Stomach (tissue), 8 donors: ENCODE measurements at regions not wholly inside any gene's neighbourhood (a gene's known extent, or its start where the extent isn't known, plus 50 kb on each side); places are given as distances from the start of the nearest gene placed in this dataset.

ENCODE experiments used
- DNase-seq, 2 donors: peaks; one replicate each; pipeline versions ENCODE4 v3.0.0 to v3.0.0-alpha.2; 2013 to 2019
- H3K27ac ChIP-seq, 5 donors: fragments of 200-600 bp in 4 of 5; sonication (generic) in 4 of 5; one replicate each; pipeline ENCODE4 v1.5.1; 2013 to 2019; ENCODE audit warnings: mild to moderate bottlenecking in 1 of 5, moderate library complexity in 1 of 5
- H3K27me3 ChIP-seq, 3 donors: fragments of 200-600 bp; sonication (generic); one replicate each; pipeline ENCODE4 v1.5.1; 2017 to 2019; ENCODE audit warnings: mixed run types in 1 of 3
- H3K36me3 ChIP-seq, 4 donors: fragments of 200-600 bp; sonication (generic); 1 replicate in 3 of 4; 2 replicates in 1 of 4; pipeline ENCODE4 v1.5.1; 2016 to 2019
- H3K4me1 ChIP-seq, 4 donors: fragments of 200-600 bp; sonication (generic); one replicate each; pipeline ENCODE4 v1.5.1; 2016 to 2019
- H3K4me3 ChIP-seq, 4 donors: fragments of 200-600 bp; sonication (generic) in 3 of 4; one replicate each; pipeline ENCODE4 v1.5.1; 2016 to 2019; ENCODE audit warnings: mild to moderate bottlenecking in 1 of 4
- H3K9me3 ChIP-seq, 4 donors: fragments of 200-600 bp; sonication (generic); one replicate each; pipeline ENCODE4 v1.5.1; 2016 to 2019
- CTCF ChIP-seq, 7 experiments: fragments of 450-650 bp in 4 of 7; fragments of 200-600 bp in 3 of 7; sonication (generic) in 3 of 7; IDR thresholded peaks; one replicate each; pipeline ENCODE4 v1.5.1; 2016 to 2019; ENCODE audit warnings: antibody characterized with exemption in 7 of 7, control low read depth in 2 of 7, mild to moderate bottlenecking in 1 of 7
- EP300 ChIP-seq: sonication (generic); formaldehyde crosslinking; IDR thresholded peaks from one replicate; pipeline ENCODE4 v1.6.1; 2017; ENCODE audit warnings: antibody characterized with exemption
- POLR2A ChIP-seq, 4 donors: fragments of 450-650 bp; IDR thresholded peaks; one replicate each; pipeline ENCODE4 v1.6.1; 2016; ENCODE audit warnings: antibody characterized with exemption in 4 of 4, control low read depth in 2 of 4, mild to moderate bottlenecking in 1 of 4, moderate library complexity in 1 of 4
- POLR2AphosphoS5 ChIP-seq, 3 donors: sonication (generic); formaldehyde crosslinking; IDR thresholded peaks; one replicate each; pipeline ENCODE4 v1.6.1; 2016; ENCODE audit warnings: antibody characterized with exemption in 3 of 3
- WGBS, 5 donors: extraction: QIAGEN DNeasy Blood & Tissue Kit in 3 of 5; methylation state at CpG; one replicate each; pipeline versions ENCODE4 v1.1.5 to v1.1.7; 2013 to 2018; 5-methylcytosine and 5-hydroxymethylcytosine counted together
- intact Hi-C: fragments of 100-400 bp; cut with DNase I; formaldehyde crosslinking; loops from one replicate; pipeline ENCODE4 v1.15.1; 2023; ENCODE audit warnings: low total_unique reads
- donor health status: healthy with polysubstance abuse.
- donor health status: Bipolar disorder and iron deficiency.
- donor health status: healthy.

GRCh38 chr1:199150756-199151155 lies 511.9 kb downstream of the PTPRC start:
- intact Hi-C loops = no loop called here
- no peaks in the 10 kb centered on the region for H3K36me3 ChIP-seq
- DNase-seq = no peak
- no peaks in the 10 kb centered on the region for H3K9me3 ChIP-seq
- WGBS, 5 donors = 91 to 93% (median 93%) methylated on average over 1 of the region's 1 CpG
- H3K4me1 ChIP-seq = no peaks in the 10 kb centered on the region
- no peak for TF ChIP-seq CTCF (IDR thresholded peaks at IDR 0.05)
- TF ChIP-seq EP300 = no peak
- no peak for TF ChIP-seq POLR2AphosphoS5 (IDR thresholded peaks at IDR 0.05)
- TF ChIP-seq POLR2A (IDR thresholded peaks at IDR 0.05) = no peak
- no peak overlapping the region for H3K4me3 ChIP-seq
- H3K27ac ChIP-seq = no peak overlapping the region
- no peaks in the 10 kb centered on the region for H3K27me3 ChIP-seq

- intact Hi-C loops = no loop called here
- Histone ChIP-seq H3K4me3 (no peak overlapping the region), H3K36me3 (no peaks in the 10 kb centered on the region), H3K4me1 (no peaks in the 10 kb centered on the region), H3K27ac (no peak overlapping the region), H3K27me3 (no peaks in the 10 kb centered on the region), H3K9me3 (no peaks in the 10 kb centered on the region)
- no peak for TF ChIP-seq POLR2AphosphoS5 (IDR thresholded peaks at IDR 0.05)
- TF ChIP-seq CTCF (IDR thresholded peaks at IDR 0.05) = no peak
- no peak for TF ChIP-seq POLR2A (IDR thresholded peaks at IDR 0.05)
- TF ChIP-seq EP300 = no peak
- 76 to 85% (median 79%) methylated on average over 6 of the region's 6 CpGs for WGBS, 5 donors
- DNase-seq = no peak
Observed at GRCh38 chr1:199151634-199152425, 513.0 kb downstream of the PTPRC start.

- DNase-seq = no peak
- Histone ChIP-seq H3K4me3 (no peak overlapping the region), H3K36me3 (no peaks in the 10 kb centered on the region), H3K27ac (no peak overlapping the region), H3K9me3 (no peaks in the 10 kb centered on the region), H3K4me1 (no peaks in the 10 kb centered on the region), H3K27me3 (no peaks in the 10 kb centered on the region)
- TF ChIP-seq POLR2AphosphoS5 (IDR thresholded peaks at IDR 0.05) (no peak), CTCF (IDR thresholded peaks at IDR 0.05) (no peak), EP300 (no peak), POLR2A (IDR thresholded peaks at IDR 0.05) (no peak)
- intact Hi-C loops = no loop called here
- 63 to 71% (median 69%) methylated on average over 4 of the region's 4 CpGs for WGBS, 5 donors
Observed at GRCh38 chr1:199152676-199153075, 513.8 kb downstream of the PTPRC start.

GRCh38 chr1:199155166-199156019 lies 516.6 kb downstream of the PTPRC start:
- Histone ChIP-seq H3K27me3 (no peaks in the 10 kb centered on the region), H3K27ac (no peak overlapping the region), H3K4me1 (no peaks in the 10 kb centered on the region), H3K4me3 (no peak overlapping the region), H3K9me3 (no peaks in the 10 kb centered on the region), H3K36me3 (no peaks in the 10 kb centered on the region)
- DNase-seq = no peak
- 75 to 86% (median 80%) methylated on average over 3 of the region's 3 CpGs for WGBS, 5 donors
- intact Hi-C loops = no loop called here
- TF ChIP-seq POLR2A (IDR thresholded peaks at IDR 0.05) (no peak), CTCF (IDR thresholded peaks at IDR 0.05) (no peak), EP300 (no peak), POLR2AphosphoS5 (IDR thresholded peaks at IDR 0.05) (no peak)
